ENCODE measurements at regions not wholly inside any gene's neighbourhood (a gene's known extent, or its start where the extent isn't known, plus 50 kb on each side); places are given as distances from the start of the nearest gene placed in this dataset.

DNA sequence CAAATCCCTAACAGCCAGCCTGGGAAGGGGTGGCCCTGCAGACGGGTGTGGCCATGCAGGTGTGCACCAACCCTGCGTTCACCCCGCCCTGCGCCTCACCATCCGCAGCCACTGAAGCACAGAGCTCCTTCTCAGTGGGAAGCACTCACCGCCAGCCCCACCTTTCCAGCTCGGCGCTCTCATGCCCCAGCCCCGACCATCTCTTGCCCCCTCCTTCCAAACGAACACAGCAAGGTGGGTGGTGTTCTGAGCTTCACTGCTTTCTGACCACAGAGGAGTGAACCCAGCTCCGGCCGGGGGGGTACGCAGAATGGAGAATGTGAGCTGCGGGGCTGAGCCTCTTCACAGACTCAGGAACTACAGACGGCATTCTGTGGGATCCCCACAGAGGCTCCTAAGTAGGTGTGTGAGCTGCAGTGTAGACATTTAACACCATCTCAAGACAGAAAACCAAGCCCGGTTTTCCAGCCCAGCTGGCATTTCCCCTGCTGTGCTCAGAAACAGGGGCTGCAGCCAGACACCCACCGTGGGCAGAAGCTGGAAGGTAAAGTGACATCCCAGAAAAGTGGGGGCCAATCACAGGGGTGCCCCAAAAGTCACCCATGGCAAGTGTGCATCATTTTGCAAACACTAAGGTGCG is 88.4 kb upstream of the RTL6 start:
- peak; percentile 25 for DNase-seq (ENCODE audit: low read depth)
- H3K4me3 ChIP-seq (ENCODE audit: low read length): no peak overlapping the region
- TF ChIP-seq, protein P1, sequence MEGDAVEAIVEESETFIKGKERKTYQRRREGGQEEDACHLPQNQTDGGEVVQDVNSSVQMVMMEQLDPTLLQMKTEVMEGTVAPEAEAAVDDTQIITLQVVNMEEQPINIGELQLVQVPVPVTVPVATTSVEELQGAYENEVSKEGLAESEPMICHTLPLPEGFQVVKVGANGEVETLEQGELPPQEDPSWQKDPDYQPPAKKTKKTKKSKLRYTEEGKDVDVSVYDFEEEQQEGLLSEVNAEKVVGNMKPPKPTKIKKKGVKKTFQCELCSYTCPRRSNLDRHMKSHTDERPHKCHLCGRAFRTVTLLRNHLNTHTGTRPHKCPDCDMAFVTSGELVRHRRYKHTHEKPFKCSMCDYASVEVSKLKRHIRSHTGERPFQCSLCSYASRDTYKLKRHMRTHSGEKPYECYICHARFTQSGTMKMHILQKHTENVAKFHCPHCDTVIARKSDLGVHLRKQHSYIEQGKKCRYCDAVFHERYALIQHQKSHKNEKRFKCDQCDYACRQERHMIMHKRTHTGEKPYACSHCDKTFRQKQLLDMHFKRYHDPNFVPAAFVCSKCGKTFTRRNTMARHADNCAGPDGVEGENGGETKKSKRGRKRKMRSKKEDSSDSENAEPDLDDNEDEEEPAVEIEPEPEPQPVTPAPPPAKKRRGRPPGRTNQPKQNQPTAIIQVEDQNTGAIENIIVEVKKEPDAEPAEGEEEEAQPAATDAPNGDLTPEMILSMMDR (IDR thresholded peaks at IDR 0.05; ENCODE audit: insufficient read depth, low read depth, low read length, missing control alignments): no peak

DNA sequence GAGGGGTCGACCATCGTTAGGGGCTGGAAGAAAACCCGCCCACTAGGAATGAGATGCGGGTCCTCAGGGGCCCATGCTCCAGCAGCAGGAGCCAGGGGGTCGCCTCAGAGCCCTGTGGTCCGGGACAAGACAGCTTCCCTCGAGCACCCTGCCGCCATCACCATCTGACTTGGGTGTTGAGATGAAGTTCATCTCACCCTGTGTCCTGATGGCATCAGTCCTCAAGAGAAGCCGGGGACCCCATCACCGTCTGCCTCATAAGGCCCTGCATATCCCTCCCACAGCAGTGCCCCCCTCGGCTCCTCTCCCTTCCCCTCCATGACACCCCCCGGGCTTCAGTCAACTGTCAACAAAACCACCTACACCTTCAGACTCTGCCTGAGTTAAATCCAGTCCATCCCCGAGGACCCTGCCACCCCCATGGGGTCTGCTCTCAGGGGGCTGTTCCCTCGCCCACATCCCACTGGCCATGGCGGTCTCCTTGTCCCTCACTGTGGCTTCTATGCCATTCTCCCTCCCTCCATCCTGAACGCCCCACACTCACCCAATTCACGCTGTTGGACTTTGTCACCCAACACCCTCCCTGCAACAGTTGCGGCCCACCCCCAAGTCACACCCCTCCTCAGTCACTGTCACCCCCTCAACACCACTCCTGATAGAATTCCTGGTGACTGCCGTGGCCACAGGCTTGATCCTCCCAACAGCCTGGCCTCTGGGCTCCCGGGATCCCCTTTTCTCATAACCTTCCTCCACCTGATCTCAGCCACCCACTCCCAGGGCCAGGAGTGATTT is 87.7 kb upstream of the RTL6 start:
- no peak for DNase-seq (ENCODE audit: low read depth)
- TF ChIP-seq, protein P1 (IDR thresholded peaks at IDR 0.05; ENCODE audit: insufficient read depth, low read depth, low read length, missing control alignments): no peak
- no peak overlapping the region for H3K4me3 ChIP-seq (ENCODE audit: low read length)

DNA sequence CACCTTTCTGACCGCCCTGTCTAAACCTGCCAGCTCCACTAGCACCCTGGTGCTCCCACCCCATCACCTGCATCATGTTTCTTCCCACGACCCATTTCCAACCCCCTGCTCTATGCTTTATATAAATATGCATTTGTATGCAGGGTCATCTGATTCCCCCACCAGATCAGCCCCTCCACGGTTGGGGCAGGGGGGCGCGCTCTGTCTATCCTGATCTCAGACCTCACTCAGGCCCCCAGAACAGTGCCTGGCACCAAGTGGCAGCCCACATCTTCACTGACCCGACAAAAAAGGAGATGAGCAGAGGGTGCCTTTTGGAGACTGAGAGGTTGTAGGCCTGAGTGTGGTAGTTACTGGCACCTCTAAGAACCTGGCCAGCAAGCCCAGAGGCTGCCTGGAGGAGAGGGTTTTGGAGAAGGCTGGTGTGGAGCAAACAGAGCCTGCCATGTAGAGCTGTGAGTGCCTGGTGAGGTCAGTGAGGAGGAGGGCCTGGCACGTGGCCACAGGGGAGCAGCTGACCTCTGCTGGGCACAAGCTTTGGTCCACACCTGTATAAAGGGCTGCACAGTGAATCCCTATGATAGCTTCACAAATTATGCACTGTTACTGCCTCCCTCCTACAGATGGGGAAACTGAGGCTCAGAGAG is 86.3 kb upstream of the RTL6 start:
- TF ChIP-seq, protein P1 (IDR thresholded peaks at IDR 0.05; ENCODE audit: insufficient read depth, low read depth, low read length, missing control alignments): no peak
- no peak overlapping the region for H3K4me3 ChIP-seq (ENCODE audit: low read length)
- no peak for DNase-seq (ENCODE audit: low read depth)

DNA sequence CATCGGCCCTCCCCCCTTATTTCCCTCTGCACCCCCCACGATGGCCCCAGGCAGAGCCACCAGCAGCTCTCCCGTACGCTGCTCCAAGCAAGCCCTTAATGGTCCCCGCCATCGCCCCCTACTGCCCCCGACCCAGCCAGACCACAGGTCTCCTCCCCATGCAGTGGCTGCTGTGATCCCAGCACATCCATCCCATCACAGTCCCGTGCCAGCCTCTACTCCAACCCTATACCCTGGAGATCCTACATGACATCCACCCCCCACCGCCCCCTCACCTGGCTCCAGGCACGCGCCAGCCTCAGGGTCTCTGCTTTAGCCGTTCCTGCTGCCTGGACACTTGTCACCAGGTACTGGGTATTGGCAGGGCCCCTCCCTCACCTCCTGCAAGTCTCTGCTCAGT is 85.8 kb upstream of the RTL6 start:
- no peak for DNase-seq (ENCODE audit: low read depth)
- TF ChIP-seq, protein P1 (IDR thresholded peaks at IDR 0.05; ENCODE audit: insufficient read depth, low read depth, low read length, missing control alignments): no peak
- H3K4me3 ChIP-seq (ENCODE audit: low read length): no peak overlapping the region

DNA sequence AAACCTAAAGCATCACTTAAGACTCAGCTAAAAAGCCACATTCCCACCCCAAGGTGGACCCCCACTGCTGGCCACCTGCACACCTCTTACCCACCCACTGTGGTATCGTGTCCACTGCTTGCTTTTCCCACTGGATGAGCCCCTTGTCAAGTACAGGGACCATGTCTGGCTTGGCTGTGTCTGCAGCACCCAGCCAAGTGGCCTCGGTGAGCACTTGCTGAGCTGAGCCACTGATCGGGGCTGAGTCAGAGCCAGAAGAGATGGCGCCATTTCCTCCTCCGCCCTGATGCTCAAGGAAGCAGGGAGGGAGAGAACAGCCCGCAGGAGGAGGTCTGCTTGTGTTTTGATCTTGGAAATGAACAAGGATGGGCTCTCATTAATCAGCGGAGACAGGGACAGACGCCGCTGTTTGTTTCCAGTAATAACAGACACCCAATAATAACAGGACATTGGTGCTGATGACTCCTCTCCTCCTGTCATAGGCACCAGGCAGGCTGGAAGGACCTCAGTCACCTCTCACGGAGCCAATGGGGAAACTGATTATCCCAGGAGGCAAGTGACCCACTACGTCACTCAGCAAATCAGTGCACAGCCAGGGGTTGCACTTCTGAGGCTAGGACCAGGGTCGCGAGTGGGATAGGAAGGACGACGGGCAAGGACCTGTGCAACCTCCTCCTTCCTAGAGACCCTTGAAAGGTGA is 85.2 kb upstream of the RTL6 start:
- no peak overlapping the region for H3K4me3 ChIP-seq (ENCODE audit: low read length)
- TF ChIP-seq, protein P1 (IDR thresholded peaks at IDR 0.05; ENCODE audit: insufficient read depth, low read depth, low read length, missing control alignments): no peak
- peak; percentile 44 for DNase-seq (ENCODE audit: low read depth)

DNA sequence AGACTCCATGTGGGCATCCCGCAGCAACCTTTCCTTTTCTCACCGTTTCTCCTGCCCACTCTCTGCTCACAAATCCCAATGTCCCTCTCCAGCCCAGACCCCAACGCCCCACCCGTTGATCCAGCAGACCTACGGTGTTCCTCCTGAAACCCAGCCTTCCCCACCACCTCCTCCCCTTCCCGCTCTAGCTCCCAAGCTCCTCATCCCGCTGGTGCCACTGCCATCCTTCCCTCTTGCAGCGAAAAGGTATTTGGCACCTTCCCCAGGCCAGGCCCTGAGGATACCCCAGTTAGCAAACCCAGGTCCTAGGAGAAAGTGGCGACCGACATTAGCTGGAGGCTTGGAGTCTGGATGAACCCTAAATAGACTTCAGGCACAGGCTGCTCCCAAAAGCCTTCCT is 84.0 kb upstream of the RTL6 start:
- TF ChIP-seq, protein P1 (IDR thresholded peaks at IDR 0.05; ENCODE audit: insufficient read depth, low read depth, low read length, missing control alignments): no peak
- no peak overlapping the region for H3K4me3 ChIP-seq (ENCODE audit: low read length)

More for the DNA sequence above, 84.0 kb upstream of the RTL6 start:
- no peak for DNase-seq (ENCODE audit: low read depth)
